ENCODE measurements at regions not wholly inside any gene's neighbourhood (a gene's known extent, or its start where the extent isn't known, plus 50 kb on each side); places are given as distances from the start of the nearest gene placed in this dataset.

DNA sequence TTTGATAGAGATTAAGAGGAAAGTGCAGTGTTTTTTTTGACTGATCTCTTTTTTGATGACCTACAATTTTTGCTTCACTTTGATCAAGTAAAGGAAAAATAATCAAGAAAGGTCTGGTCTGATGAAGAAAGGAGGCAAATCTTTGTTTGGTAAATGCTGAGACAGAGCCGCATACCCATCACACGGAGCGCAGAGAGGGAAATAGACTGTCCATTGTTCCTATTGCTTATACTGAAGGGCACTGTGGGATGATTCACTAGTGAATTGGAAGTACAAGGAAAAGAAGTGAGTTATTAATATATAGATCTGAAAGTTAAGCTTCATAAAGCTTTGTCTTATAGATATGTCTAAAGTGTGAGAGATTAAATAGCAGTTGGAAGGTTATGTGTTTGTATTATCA is 455.1 kb downstream of the PLCL1 start:
- no peak for DNase-seq
- Histone ChIP-seq H3K4me3 (ENCODE audit: low read depth, low read length) (no peak overlapping the region), H3K36me3 (no peaks in the 10 kb centered on the region), H3K9me3 (ENCODE audit: severe bottlenecking) (no peaks in the 10 kb centered on the region), H3K27ac (no peak overlapping the region), H3K27me3 (ENCODE audit: insufficient read depth, low read depth, severe bottlenecking) (no peaks in the 10 kb centered on the region)
- TF ChIP-seq, protein P1, sequence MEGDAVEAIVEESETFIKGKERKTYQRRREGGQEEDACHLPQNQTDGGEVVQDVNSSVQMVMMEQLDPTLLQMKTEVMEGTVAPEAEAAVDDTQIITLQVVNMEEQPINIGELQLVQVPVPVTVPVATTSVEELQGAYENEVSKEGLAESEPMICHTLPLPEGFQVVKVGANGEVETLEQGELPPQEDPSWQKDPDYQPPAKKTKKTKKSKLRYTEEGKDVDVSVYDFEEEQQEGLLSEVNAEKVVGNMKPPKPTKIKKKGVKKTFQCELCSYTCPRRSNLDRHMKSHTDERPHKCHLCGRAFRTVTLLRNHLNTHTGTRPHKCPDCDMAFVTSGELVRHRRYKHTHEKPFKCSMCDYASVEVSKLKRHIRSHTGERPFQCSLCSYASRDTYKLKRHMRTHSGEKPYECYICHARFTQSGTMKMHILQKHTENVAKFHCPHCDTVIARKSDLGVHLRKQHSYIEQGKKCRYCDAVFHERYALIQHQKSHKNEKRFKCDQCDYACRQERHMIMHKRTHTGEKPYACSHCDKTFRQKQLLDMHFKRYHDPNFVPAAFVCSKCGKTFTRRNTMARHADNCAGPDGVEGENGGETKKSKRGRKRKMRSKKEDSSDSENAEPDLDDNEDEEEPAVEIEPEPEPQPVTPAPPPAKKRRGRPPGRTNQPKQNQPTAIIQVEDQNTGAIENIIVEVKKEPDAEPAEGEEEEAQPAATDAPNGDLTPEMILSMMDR (IDR thresholded peaks at IDR 0.05; ENCODE audit: low read depth, low read length) = no peak

DNA sequence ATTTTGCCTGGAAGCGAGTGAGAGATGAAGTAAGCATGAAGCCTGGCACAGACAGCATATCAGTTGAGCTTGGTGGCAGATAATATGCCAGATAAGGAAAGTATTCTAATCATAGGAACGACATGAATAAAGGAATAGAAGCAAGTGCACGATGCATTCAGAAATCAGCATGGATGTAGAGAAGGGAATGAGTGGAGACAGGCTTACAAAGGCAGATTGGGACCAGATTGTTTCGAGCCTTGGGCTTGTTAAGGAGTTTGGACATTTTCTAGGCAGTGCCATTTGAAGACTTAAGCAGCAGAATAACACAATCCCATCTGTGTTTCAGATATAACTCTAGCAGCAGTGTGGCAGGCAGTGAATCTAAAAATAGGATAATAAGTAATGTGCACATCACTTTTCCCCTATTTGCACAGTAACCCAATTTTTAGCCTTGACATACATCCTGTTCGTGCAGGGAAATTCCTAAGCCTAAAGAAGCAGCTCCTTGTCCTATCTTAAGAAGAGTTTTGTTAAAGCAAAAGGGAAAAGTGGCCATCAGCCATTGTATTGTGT is 450.2 kb downstream of the PLCL1 start:
- H3K27ac ChIP-seq = no peak overlapping the region
- no peaks in the 10 kb centered on the region for H3K27me3 ChIP-seq (ENCODE audit: insufficient read depth, low read depth, severe bottlenecking)
- TF ChIP-seq, protein P1 (IDR thresholded peaks at IDR 0.05; ENCODE audit: low read depth, low read length) = no peak
- H3K9me3 ChIP-seq (ENCODE audit: severe bottlenecking) = no peaks in the 10 kb centered on the region
- H3K4me3 ChIP-seq (ENCODE audit: low read depth, low read length) = no peak overlapping the region
- DNase-seq = no peak
- no peaks in the 10 kb centered on the region for H3K36me3 ChIP-seq

DNA sequence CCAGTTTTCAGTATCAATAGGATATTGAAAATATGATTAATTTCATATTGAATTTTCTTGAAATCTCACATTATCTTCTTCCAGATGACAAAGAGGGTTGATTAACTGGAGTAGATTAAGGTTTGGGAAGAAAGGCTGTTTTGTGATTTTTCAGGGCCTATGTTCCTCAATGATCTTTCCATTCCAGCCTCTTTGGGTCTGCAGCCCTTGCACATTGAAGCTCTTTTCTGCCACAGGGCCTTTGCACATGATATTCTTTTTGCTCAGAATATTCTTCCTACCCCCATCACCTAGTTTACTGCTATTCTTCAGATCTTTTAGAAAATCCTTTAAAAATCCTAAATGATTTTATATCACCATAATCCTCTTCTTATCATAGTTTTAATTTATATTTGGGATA is 449.6 kb downstream of the PLCL1 start:
- Histone ChIP-seq H3K4me3 (ENCODE audit: low read depth, low read length) (no peak overlapping the region), H3K27me3 (ENCODE audit: insufficient read depth, low read depth, severe bottlenecking) (no peaks in the 10 kb centered on the region), H3K27ac (no peak overlapping the region), H3K9me3 (ENCODE audit: severe bottlenecking) (no peaks in the 10 kb centered on the region), H3K36me3 (no peaks in the 10 kb centered on the region)
- no peak for DNase-seq
- TF ChIP-seq, protein P1 (IDR thresholded peaks at IDR 0.05; ENCODE audit: low read depth, low read length) = no peak

DNA sequence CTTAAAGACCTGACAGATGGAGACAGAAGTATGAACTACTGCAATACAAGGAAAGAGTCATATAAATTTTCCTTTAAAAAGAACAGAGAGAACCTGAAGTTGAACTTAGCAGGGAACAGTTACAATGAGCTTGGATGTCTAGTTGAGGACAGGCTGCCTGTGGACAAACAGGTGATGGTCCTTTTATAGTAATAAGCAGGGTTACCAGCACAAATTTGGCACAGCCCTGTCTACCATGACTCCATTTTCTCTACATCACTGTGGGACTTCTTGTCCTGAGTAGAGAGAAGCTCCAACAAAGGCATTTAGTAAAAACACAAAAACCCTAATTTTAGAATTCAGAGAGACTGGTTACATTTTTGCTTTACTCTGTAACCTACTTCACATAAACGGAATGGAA is 448.1 kb downstream of the PLCL1 start:
- DNase-seq = no peak
- Histone ChIP-seq H3K9me3 (ENCODE audit: severe bottlenecking) (no peaks in the 10 kb centered on the region), H3K27me3 (ENCODE audit: insufficient read depth, low read depth, severe bottlenecking) (no peaks in the 10 kb centered on the region), H3K36me3 (no peaks in the 10 kb centered on the region), H3K4me3 (ENCODE audit: low read depth, low read length) (no peak overlapping the region), H3K27ac (no peak overlapping the region)
- TF ChIP-seq, protein P1 (IDR thresholded peaks at IDR 0.05; ENCODE audit: low read depth, low read length) = no peak

DNA sequence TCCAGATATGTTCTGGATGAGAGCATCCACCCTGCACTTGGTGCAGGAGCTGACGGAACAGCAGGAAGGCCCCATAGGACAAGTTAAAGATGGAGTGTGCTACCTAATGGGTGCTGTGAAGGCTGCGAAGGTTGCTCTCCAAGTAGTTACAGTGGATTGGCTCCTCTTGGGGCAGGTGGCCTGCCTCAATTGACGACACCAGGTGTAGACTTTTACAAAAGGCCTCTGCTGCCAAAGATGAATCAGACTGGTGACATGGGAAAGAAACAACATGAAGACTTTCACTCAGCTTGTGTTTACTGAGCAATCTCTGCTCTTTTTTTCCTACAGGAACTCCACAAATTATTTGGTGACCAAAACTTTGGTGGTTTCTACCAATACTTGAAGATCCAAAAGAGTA is 437.7 kb downstream of the PLCL1 start:
- Histone ChIP-seq H3K9me3 (ENCODE audit: severe bottlenecking) (no peaks in the 10 kb centered on the region), H3K27ac (no peak overlapping the region), H3K4me3 (ENCODE audit: low read depth, low read length) (no peak overlapping the region), H3K36me3 (no peaks in the 10 kb centered on the region), H3K27me3 (ENCODE audit: insufficient read depth, low read depth, severe bottlenecking) (no peaks in the 10 kb centered on the region)
- TF ChIP-seq, protein P1 (IDR thresholded peaks at IDR 0.05; ENCODE audit: low read depth, low read length) = no peak
- no peak for DNase-seq

DNA sequence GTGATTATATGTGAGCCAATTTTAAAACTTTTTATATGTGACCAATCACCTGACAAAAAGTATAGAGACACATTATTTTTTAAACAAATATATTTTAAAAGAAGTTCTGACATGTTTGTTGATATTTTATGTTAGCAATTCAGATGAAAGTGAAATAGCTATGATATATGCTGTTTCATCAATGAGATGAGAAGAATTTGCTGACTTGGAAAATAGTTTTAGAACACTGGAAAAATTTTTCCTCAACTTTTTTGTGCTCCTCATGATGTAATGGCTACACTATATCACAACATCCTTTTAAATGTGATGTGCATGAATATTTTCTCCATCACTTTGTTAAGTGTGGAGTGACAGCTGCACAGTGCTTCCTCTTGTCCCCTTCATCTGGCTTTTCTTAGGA is 434.0 kb downstream of the PLCL1 start:
- TF ChIP-seq, protein P1 (IDR thresholded peaks at IDR 0.05; ENCODE audit: low read depth, low read length) = no peak

More for the DNA sequence above, 434.0 kb downstream of the PLCL1 start:
- Histone ChIP-seq H3K27ac (no peak overlapping the region), H3K27me3 (ENCODE audit: insufficient read depth, low read depth, severe bottlenecking) (no peaks in the 10 kb centered on the region), H3K9me3 (ENCODE audit: severe bottlenecking) (no peaks in the 10 kb centered on the region), H3K36me3 (no peaks in the 10 kb centered on the region), H3K4me3 (ENCODE audit: low read depth, low read length) (no peak overlapping the region)
- DNase-seq = no peak
